NCI-H146 treated with DMSO at 0.1 percent for 48 hours (cell line): ENCODE measurements at regions not wholly inside any gene's neighbourhood (a gene's known extent, or its start where the extent isn't known, plus 50 kb on each side); places are given as distances from the start of the nearest gene placed in this dataset.

Source experiments
- DNase-seq: peaks from one replicate; lab custom pipeline; 2025; ENCODE audit not compliant: unreplicated experiment; lab: John Stamatoyannopoulos, UW

DNA sequence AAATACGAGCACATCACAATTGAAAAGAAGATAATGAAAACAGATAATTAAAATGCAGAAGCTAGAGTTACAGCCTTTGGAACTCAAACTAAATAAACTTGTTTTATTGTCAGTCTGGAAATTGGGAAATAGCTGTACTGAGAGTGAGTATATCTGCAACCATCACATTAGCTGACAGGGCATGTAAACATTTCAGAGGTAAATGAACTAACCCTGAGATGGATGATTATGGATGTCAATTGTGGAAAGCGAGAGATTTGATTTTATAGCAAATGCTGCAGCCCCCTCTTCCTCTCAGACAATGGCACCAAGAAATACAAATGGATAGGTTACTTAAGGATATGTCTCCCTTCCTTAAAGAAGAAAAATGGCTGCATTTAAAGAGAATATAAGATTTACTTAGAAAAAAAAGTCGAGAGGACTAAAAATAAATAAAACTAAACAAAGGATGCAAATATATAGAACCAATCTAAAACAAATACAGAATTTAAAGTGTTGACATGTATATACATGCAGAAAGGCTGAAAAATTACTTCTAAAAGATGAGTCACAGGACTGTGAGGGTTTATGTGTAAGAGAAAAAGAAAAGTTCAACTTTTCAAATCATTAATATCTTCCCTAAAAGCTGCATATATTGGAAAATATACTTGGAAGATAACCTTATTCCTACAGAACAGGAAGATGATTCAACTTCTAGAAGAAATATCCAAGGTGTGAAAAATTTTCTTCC, 120.3 kb upstream of the FLRT2 start:
- no peak for DNase-seq

- DNase-seq, result no peak
Observed at GRCh38 chr14:85412756-85413155, 117.2 kb upstream of the FLRT2 start.

GRCh38 chr14:85413836-85414526, 116.0 kb upstream of the FLRT2 start:
- no peak for DNase-seq

- DNase-seq, result no peak
Observed at GRCh38 chr14:85415015-85415712, 114.8 kb upstream of the FLRT2 start.

GRCh38 chr14:85416771-85417170, 113.2 kb upstream of the FLRT2 start:
- no peak for DNase-seq

GRCh38 chr14:85417396-85417795, 112.5 kb upstream of the FLRT2 start:
- DNase-seq, result no peak

DNA sequence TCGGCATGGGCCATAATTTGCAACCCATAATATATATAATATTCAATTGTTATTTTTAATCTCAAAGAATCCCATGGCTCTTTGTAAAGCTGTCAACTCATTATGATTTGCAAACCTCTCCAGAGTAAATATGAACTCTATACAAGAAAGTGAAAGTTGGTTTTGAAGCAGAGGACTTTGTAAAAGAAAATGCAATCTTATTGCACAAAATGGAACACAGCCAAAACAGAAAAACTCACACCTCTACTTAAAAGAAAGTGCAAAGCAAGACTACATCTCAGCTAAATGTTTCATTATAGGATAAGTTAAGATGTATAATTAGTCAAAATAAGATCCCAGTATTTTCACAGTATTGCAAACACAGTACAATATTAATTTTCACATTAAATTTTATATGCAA, 111.2 kb upstream of the FLRT2 start:
- no peak for DNase-seq

DNA sequence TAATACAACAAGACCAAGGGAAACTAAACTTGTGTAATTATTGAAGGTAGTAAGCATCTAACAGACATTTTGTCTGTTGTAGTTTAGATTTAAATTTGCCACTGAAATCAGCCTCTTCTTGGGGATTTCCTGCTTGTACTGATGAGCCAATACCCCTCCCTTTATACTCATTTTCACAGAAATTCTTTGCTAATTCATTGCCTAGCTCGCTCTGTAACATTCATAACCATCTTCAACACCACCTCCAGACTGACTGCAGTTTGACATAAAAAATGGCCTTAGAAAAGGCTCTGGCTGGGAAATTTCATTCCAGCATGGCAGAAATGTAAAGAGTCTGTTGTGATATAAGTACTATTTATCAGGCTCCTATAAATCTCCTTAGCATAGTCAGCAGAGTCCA, 109.7 kb upstream of the FLRT2 start:
- no peak for DNase-seq

DNA sequence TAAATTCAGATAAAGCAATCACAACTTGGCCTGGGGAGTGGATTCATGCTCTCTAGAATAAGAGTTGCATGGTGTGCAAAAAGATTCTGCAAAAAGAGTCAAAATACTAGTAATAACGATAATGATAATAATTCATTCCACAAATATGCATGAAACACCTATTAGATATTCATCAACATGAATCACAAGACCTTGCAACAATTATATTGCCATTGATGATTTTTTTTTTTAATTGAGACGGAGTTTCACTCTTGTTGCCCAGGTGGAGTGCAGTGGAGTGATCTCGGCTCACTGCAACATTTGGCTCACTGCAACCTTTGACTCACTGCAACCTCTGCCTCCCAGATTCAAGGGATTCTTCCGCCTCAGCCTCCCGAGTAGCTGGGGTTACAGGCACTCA, 109.2 kb upstream of the FLRT2 start:
- no peak for DNase-seq

- DNase-seq, result no peak
Observed at GRCh38 chr14:85421186-85421877, 108.6 kb upstream of the FLRT2 start.

GRCh38 chr14:85423889-85424288, 106.1 kb upstream of the FLRT2 start:
- DNase-seq, result no peak

- DNase-seq, result no peak
Observed at GRCh38 chr14:85425507-85425906, 104.4 kb upstream of the FLRT2 start.

DNA sequence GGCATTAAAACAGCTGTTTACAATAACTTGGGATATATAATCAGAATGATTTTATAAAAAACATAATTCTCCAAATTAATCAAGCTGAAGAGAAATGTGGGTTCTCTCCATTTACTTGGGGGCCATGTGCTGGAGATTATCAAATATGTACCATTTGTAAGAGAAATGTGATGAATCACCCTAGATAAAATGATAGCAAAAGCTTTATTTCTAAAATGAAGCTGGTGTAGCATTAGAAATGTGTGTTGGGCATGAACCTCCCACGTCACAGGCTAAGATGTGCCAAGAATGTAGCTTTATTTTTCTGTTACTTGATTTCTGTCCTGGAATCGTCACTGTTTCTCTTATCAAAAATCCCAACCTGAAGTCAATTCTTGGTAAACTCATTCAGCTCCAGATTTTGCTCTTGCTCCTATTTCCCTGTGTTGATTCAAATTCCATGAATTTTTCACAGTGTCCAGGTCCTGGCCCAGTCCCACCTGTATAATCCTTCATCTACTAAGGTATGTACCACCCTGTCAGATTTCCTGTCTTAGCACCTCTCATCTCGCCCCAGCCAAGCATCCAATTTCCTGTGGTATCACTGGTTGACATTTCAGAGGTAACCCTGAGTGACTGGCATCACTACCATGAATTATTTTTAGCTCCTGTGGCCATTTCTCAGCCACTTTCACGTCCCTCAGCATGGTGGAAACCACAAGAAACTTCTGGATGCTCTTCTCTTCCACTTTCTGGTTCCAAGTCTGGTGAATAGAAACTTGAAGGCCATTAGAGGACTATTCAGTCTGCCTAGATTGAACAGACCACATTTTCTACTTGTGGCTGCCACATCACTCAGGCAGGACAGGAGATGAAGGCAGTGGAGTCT, 103.6 kb upstream of the FLRT2 start:
- no peak for DNase-seq

GRCh38 chr14:85428926-85429325, 101.0 kb upstream of the FLRT2 start:
- DNase-seq, result no peak

- DNase-seq, result no peak
Observed at GRCh38 chr14:85437148-85437547, 92.8 kb upstream of the FLRT2 start.

DNA sequence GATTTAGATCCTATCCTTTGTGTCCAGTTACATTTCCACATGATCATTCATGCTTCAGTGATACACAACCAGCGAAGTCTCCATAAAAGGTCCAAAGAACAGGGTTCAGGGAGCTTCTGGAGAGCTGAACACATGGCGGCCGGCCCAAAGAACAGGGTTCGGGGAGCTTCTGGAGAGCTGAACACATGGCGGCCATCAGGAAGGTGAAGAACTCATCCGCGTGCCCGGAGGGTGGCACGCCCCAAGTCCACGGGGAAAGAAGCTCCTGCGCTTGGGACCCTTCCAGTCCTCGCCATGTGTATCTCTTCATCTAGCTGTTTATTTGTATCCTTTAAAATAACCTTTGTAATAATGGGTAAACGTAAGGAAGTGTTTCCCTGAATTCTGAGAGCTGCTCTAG, 91.9 kb upstream of the FLRT2 start:
- DNase-seq, result no peak

DNA sequence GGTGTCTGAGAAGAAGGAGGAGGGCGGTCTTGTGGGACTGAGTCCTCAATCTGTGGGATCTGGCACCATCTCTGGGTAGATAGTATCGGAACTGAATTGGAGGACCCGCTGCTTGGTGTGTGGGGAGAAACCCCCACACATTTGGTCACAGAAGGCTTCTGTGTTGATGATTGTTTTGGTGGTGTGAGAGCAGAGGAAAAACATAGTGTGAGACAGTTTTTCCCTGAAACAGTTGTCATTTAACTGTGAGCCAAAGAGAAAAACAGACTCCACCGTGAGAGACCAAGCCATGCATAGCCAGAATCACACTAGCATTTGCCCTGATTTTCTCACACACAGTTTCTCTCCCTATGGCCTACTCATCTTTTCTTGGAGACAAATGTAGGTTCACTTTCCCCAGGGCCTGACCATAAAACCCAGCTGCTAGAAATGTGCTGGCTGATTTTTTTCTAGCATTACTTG, 91.4 kb upstream of the FLRT2 start:
- DNase-seq, result no peak

GRCh38 chr14:85439696-85440328, 90.1 kb upstream of the FLRT2 start:
- DNase-seq, result no peak

GRCh38 chr14:85441909-85442643, 87.9 kb upstream of the FLRT2 start:
- no peak for DNase-seq
